ENCODE measurements at regions not wholly inside any gene's neighbourhood (a gene's known extent, or its start where the extent isn't known, plus 50 kb on each side); places are given as distances from the start of the nearest gene placed in this dataset.

DNA sequence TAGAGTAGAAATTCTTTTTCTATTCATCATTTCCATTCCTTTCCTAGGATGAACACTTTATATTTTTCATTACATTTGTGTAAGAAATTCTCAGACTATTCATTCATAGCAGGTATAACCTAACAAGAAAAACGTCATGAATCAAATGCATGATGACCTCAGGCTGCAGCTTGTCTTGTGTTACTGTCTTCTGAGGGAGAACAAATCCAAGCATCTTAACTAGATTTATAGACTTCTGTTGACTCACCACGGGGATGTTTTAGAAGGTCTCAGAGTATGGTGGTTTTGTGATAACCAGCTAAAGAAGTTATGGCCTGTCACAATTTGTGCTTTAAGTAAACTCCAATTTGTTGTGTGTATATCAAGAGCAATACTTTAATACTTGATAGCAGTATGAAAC, 102.7 kb downstream of the ANKRD7 start:
- TF ChIP-seq, protein P1, sequence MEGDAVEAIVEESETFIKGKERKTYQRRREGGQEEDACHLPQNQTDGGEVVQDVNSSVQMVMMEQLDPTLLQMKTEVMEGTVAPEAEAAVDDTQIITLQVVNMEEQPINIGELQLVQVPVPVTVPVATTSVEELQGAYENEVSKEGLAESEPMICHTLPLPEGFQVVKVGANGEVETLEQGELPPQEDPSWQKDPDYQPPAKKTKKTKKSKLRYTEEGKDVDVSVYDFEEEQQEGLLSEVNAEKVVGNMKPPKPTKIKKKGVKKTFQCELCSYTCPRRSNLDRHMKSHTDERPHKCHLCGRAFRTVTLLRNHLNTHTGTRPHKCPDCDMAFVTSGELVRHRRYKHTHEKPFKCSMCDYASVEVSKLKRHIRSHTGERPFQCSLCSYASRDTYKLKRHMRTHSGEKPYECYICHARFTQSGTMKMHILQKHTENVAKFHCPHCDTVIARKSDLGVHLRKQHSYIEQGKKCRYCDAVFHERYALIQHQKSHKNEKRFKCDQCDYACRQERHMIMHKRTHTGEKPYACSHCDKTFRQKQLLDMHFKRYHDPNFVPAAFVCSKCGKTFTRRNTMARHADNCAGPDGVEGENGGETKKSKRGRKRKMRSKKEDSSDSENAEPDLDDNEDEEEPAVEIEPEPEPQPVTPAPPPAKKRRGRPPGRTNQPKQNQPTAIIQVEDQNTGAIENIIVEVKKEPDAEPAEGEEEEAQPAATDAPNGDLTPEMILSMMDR (IDR thresholded peaks at IDR 0.05) = no peak
- Histone ChIP-seq H3K27me3 (peaks cover 0 to 13% of the 10 kb centered on the region in 2 donors), H3K4me3 (no peak overlapping the region), H3K4me1 (no peaks in the 10 kb centered on the region), H3K9me3 (no peaks in the 10 kb centered on the region), H3K36me3 (no peaks in the 10 kb centered on the region), H3K27ac (no peak overlapping the region)
- intact Hi-C loops (cut with DNase I) = no loop called here
- no peak for ATAC-seq
- no peak for DNase-seq

DNA sequence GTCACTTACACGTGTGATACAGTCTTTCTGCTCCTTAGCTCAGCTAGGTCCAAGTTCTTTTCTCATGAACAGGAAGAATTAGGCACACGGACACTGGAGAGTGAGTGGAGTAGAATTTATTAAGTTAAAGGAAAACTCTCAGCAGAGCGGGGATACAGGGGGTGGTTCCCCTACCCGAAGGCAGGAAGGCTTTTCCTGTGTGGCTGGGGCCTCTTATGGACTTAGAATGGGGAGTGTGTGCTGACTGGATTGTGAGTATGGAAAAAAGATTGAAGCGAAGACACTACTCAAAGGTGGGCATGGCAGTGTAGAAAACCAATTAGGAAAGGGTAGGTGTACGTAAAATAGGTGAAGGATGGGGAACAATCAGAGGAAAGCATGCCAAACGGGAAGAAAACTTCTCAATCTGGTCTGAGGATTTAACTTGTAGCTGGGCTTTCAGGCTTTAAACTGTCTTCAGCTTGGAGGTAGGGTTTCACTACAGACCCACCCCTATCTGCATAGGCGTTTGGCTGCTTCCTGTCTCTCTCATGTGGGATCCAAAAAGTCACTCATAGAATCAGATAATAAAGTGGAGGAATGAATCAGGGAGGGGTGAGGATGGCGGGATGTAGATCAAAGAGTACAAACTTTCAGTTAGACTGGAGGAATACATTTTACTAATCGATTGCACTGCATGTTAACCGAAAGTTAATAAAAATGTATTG, 104.2 kb downstream of the ANKRD7 start:
- DNase-seq (no peak), ATAC-seq (no peak)
- Histone ChIP-seq H3K27ac (no peak overlapping the region), H3K9me3 (no peaks in the 10 kb centered on the region), H3K27me3 (peaks cover 0 to 13% of the 10 kb centered on the region in 2 donors), H3K4me3 (no peak overlapping the region), H3K36me3 (no peaks in the 10 kb centered on the region), H3K4me1 (no peaks in the 10 kb centered on the region)
- TF ChIP-seq, protein P1 (IDR thresholded peaks at IDR 0.05) = no peak
- intact Hi-C loops (cut with DNase I) = no loop called here

DNA sequence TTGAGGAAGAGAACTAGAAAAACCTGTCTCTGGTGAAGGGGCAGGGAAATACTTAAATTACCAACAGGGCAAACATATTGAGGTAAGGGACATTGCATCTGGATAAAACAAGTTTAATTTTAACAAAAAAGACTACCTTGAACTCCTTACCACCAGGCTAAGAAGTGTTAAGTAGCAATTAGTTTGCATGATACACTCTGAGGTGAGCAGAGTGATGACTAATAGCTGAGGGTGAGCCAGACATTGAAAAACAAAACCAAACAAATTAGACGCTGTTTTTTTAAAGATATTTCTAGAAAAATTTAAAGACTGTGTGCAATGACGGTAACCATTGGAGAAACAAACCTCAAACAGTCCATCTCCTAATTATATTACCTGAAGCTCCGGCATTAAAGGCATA, 105.9 kb downstream of the ANKRD7 start:
- Histone ChIP-seq H3K4me3 (no peak overlapping the region), H3K27ac (no peak overlapping the region), H3K27me3 (peaks cover 0 to 7% of the 10 kb centered on the region in 2 donors), H3K4me1 (no peaks in the 10 kb centered on the region), H3K9me3 (no peaks in the 10 kb centered on the region), H3K36me3 (no peaks in the 10 kb centered on the region)
- DNase-seq (peak in 2 of 4 donors; percentile 1 to 37), ATAC-seq (peak; percentile 82)
- TF ChIP-seq, protein P1 (IDR thresholded peaks at IDR 0.05) = no peak
- intact Hi-C loops (cut with DNase I) = no loop called here

DNA sequence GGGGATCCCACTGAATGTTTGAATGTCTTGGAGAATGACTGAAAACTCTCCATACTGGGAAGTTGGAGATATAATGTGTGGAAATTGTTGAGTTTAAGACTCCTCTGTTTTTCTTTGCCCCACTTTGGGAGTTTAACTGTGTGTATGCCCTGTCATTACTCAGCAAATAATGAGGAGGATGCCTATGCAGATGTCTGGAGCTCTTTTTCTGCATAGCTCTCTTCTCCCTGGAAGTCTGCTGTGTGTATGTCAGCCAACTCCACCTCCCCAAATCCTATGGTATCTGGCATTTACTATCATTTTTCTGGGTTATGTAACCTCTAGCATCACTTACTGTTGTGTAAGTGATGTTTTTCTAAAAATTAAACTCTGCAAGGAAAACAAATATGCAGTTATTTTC, 122.2 kb downstream of the ANKRD7 start:
- DNase-seq (no peak), ATAC-seq (no peak)
- H3K9me3 ChIP-seq = no peaks in the 10 kb centered on the region
- no peaks in the 10 kb centered on the region for H3K27me3 ChIP-seq
- H3K4me1 ChIP-seq = no peaks in the 10 kb centered on the region
- intact Hi-C loops (cut with DNase I) = no loop called here
- no peak overlapping the region for H3K27ac ChIP-seq
- no peaks in the 10 kb centered on the region for H3K36me3 ChIP-seq
- no peak overlapping the region for H3K4me3 ChIP-seq
- TF ChIP-seq, protein P1 (IDR thresholded peaks at IDR 0.05) = no peak

DNA sequence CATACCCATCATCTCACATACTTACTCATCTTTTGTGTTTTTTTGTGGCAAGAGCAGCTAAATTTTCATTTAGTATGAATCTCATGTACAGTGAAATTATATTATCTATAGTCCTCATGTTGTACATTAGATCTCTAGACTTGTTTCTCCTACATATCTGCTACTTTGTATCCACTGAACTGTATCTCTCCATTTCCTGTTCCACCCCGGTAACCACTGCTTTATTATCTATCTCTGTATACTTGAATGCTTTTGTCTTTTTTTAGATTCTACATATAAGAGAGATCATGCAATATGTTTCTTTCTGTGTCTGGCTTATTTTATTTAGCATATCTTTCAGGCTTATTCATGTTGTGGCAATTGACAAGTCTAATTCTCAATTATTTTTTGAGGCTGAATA, 125.1 kb downstream of the ANKRD7 start:
- Histone ChIP-seq H3K27me3 (no peaks in the 10 kb centered on the region), H3K36me3 (no peaks in the 10 kb centered on the region), H3K4me3 (no peak overlapping the region), H3K27ac (no peak overlapping the region), H3K9me3 (no peaks in the 10 kb centered on the region), H3K4me1 (no peaks in the 10 kb centered on the region)
- ATAC-seq = no peak
- no peak for DNase-seq
- TF ChIP-seq, protein P1 (IDR thresholded peaks at IDR 0.05) = no peak
- intact Hi-C loops (cut with DNase I) = no loop called here
